ENCODE measurements at regions not wholly inside any gene's neighbourhood (a gene's known extent, or its start where the extent isn't known, plus 50 kb on each side); places are given as distances from the start of the nearest gene placed in this dataset.

GRCh38 chr1:234726359-234726943 is 116.5 kb upstream of the IRF2BP2 start:
- 95% methylated on average over 12 of the region's 12 CpGs for WGBS (ENCODE audit: insufficient coverage)
- H3K27ac Mint-ChIP-seq, result peak overlapping the region in 1 of 2 donors; percentile 22
- H3K36me3 Mint-ChIP-seq, result no peaks in the 10 kb centered on the region
- intact Hi-C loops (cut with micrococcal nuclease), result no loop called here
- Histone ChIP-seq H3K4me3 (ENCODE audit: low read length) (no peak overlapping the region), H3K27ac (ENCODE audit: low read length) (peak overlapping the region; percentile 5), H3K4me1 (ENCODE audit: control insufficient read depth, insufficient read depth, low read length) (peaks cover 59% of the 10 kb centered on the region), H3K36me3 (ENCODE audit: control insufficient read depth, insufficient read depth, low read length) (no peaks in the 10 kb centered on the region), H3K27me3 (ENCODE audit: control insufficient read depth, insufficient read depth, low read length) (no peaks in the 10 kb centered on the region), H3K9me3 (ENCODE audit: control insufficient read depth, insufficient read depth, low read length) (no peaks in the 10 kb centered on the region)
- TF ChIP-seq CTCF (IDR thresholded peaks at IDR 0.05), result no peak
- peaks cover 31 to 44% of the 10 kb centered on the region in 2 donors for H3K4me1 Mint-ChIP-seq
- H3K4me3 Mint-ChIP-seq, result no peak overlapping the region
- ATAC-seq, result no peak
- DNase-seq, result no peak
- no peaks in the 10 kb centered on the region for H3K27me3 Mint-ChIP-seq (ENCODE audit: low read depth in 2 of 2)
- H3K9me3 Mint-ChIP-seq, result no peaks in the 10 kb centered on the region

GRCh38 chr1:234725177-234726132 is 115.5 kb upstream of the IRF2BP2 start:
- no peaks in the 10 kb centered on the region for H3K9me3 ChIP-seq (ENCODE audit: control insufficient read depth, insufficient read depth, low read length)
- no peaks in the 10 kb centered on the region for H3K36me3 Mint-ChIP-seq
- ATAC-seq (no peak), DNase-seq (peak in 1 of 2 donors; percentile 78)
- peaks cover 54% of the 10 kb centered on the region for H3K4me1 ChIP-seq (ENCODE audit: control insufficient read depth, insufficient read depth, low read length)
- no peak overlapping the region for H3K4me3 ChIP-seq (ENCODE audit: low read length)
- WGBS (ENCODE audit: insufficient coverage), result 65% methylated on average over 12 of the region's 12 CpGs
- intact Hi-C loops (cut with micrococcal nuclease), result loop anchor here (2.0 kb wide), 1 partner anchor 115 kb away; the partner anchor contains the start of gene IRF2BP2
- H3K27me3 ChIP-seq (ENCODE audit: control insufficient read depth, insufficient read depth, low read length), result no peaks in the 10 kb centered on the region
- peak overlapping the region; percentile 90 for H3K27ac ChIP-seq (ENCODE audit: low read length)
- no peaks in the 10 kb centered on the region for H3K27me3 Mint-ChIP-seq (ENCODE audit: low read depth in 2 of 2)
- H3K4me3 Mint-ChIP-seq, result no peak overlapping the region
- no peak for TF ChIP-seq CTCF (IDR thresholded peaks at IDR 0.05)
- no peaks in the 10 kb centered on the region for H3K9me3 Mint-ChIP-seq
- peak overlapping the region; percentile 91 for H3K27ac Mint-ChIP-seq
- H3K4me1 Mint-ChIP-seq, result peaks cover 24 to 39% of the 10 kb centered on the region in 2 donors
- no peaks in the 10 kb centered on the region for H3K36me3 ChIP-seq (ENCODE audit: control insufficient read depth, insufficient read depth, low read length)

- peaks cover 52% of the 10 kb centered on the region for H3K4me1 ChIP-seq (ENCODE audit: control insufficient read depth, insufficient read depth, low read length)
These were observed 114.7 kb upstream of the IRF2BP2 start for GRCh38 chr1:234724516-234725176.

More at GRCh38 chr1:234724516-234725176, 114.7 kb upstream of the IRF2BP2 start:
- 26% methylated on average over 16 of the region's 16 CpGs for WGBS (ENCODE audit: insufficient coverage)
- H3K27ac ChIP-seq (ENCODE audit: low read length), result peak overlapping the region; percentile 90
- H3K27me3 ChIP-seq (ENCODE audit: control insufficient read depth, insufficient read depth, low read length), result no peaks in the 10 kb centered on the region
- no peaks in the 10 kb centered on the region for H3K36me3 ChIP-seq (ENCODE audit: control insufficient read depth, insufficient read depth, low read length)
- H3K4me3 ChIP-seq (ENCODE audit: low read length), result peak overlapping the region; percentile 18
- Mint-ChIP-seq H3K4me3 (peak overlapping the region; percentile 87), H3K4me1 (peaks cover 24 to 39% of the 10 kb centered on the region in 2 donors), H3K9me3 (no peaks in the 10 kb centered on the region), H3K27me3 (ENCODE audit: low read depth in 2 of 2) (no peaks in the 10 kb centered on the region), H3K27ac (peak overlapping the region; percentile 91), H3K36me3 (no peaks in the 10 kb centered on the region)
- peak in 2 of 3 donors; percentile 27 to 30 for ATAC-seq
- peak in 1 of 2 donors; percentile 60 for DNase-seq
- TF ChIP-seq CTCF (IDR thresholded peaks at IDR 0.05), result no peak
- H3K9me3 ChIP-seq (ENCODE audit: control insufficient read depth, insufficient read depth, low read length), result no peaks in the 10 kb centered on the region
- intact Hi-C loops (cut with micrococcal nuclease), result loop anchor here (1.0 to 2.0 kb wide), 4 partner anchors 48 to 239 kb away; partner anchors contain the start of gene IRF2BP2
